Osteocyte (in vitro differentiated cells): ENCODE measurements at regions not wholly inside any gene's neighbourhood (a gene's known extent, or its start where the extent isn't known, plus 50 kb on each side); places are given as distances from the start of the nearest gene placed in this dataset.

Experiments
- DNase-seq: peaks from one replicate; pipeline ENCODE4 v3.0.0; 2021; ENCODE audit warnings: mixed read lengths; ENCODE audit not compliant: unreplicated experiment; ENCODE audit errors: extremely low spot score
- H3K27ac Mint-ChIP-seq: one replicate; pipeline ENCODE4 v1.8.0; 2021; ENCODE audit warnings: mild to moderate bottlenecking, mixed read lengths; ENCODE audit not compliant: unreplicated experiment
- H3K27me3 Mint-ChIP-seq: one replicate; pipeline ENCODE4 v1.8.0; 2021; ENCODE audit warnings: mixed read lengths; ENCODE audit not compliant: unreplicated experiment
- H3K36me3 Mint-ChIP-seq: one replicate; pipeline ENCODE4 v1.8.0; 2021; ENCODE audit warnings: mixed read lengths; ENCODE audit not compliant: unreplicated experiment
- H3K4me1 Mint-ChIP-seq: one replicate; pipeline ENCODE4 v1.8.0; 2021; ENCODE audit warnings: mixed read lengths; ENCODE audit not compliant: unreplicated experiment
- H3K4me3 Mint-ChIP-seq: one replicate; pipeline ENCODE4 v1.8.0; 2021; ENCODE audit warnings: mild to moderate bottlenecking, moderate library complexity, mixed read lengths; ENCODE audit not compliant: unreplicated experiment
- H3K9me3 Mint-ChIP-seq: one replicate; pipeline ENCODE4 v1.8.0; 2021; ENCODE audit warnings: mixed read lengths; ENCODE audit not compliant: unreplicated experiment
- TF ChIP-seq, protein P1 (sequence below): fragments of 200-600 bp; sonication (generic); IDR thresholded peaks from 2 replicates; pipeline ENCODE4 v1.5.0; 2021; ENCODE audit warnings: antibody characterized with exemption, mild to moderate bottlenecking, moderate library complexity

DNA sequence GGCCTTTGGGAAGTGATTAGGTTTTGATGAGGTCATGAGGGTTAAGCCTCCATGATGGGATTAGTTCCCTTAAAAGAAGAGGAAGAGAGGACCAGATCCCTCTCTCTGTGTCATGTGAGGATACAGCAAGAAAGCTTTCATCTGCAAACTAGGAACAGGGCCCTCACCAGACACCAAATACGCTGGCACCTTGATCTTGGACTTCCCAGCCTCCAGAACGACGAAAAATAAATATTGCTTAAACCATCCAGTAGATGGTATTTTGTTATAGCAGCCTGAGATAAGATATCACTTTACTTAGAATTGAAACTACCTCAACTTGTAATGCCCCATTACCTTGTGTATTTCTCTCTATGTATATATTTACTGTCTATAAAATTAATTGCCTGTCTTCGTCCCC, 65.4 kb upstream of the NNAT start:
- H3K4me3 Mint-ChIP-seq = no peak overlapping the region
- H3K27me3 Mint-ChIP-seq = peaks cover 32% of the 10 kb centered on the region
- TF ChIP-seq, protein P1, sequence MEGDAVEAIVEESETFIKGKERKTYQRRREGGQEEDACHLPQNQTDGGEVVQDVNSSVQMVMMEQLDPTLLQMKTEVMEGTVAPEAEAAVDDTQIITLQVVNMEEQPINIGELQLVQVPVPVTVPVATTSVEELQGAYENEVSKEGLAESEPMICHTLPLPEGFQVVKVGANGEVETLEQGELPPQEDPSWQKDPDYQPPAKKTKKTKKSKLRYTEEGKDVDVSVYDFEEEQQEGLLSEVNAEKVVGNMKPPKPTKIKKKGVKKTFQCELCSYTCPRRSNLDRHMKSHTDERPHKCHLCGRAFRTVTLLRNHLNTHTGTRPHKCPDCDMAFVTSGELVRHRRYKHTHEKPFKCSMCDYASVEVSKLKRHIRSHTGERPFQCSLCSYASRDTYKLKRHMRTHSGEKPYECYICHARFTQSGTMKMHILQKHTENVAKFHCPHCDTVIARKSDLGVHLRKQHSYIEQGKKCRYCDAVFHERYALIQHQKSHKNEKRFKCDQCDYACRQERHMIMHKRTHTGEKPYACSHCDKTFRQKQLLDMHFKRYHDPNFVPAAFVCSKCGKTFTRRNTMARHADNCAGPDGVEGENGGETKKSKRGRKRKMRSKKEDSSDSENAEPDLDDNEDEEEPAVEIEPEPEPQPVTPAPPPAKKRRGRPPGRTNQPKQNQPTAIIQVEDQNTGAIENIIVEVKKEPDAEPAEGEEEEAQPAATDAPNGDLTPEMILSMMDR = no peak
- no peaks in the 10 kb centered on the region for H3K36me3 Mint-ChIP-seq
- peaks cover 33% of the 10 kb centered on the region for H3K9me3 Mint-ChIP-seq
- no peaks in the 10 kb centered on the region for H3K4me1 Mint-ChIP-seq
- no peak for DNase-seq
- no peak overlapping the region for H3K27ac Mint-ChIP-seq

DNA sequence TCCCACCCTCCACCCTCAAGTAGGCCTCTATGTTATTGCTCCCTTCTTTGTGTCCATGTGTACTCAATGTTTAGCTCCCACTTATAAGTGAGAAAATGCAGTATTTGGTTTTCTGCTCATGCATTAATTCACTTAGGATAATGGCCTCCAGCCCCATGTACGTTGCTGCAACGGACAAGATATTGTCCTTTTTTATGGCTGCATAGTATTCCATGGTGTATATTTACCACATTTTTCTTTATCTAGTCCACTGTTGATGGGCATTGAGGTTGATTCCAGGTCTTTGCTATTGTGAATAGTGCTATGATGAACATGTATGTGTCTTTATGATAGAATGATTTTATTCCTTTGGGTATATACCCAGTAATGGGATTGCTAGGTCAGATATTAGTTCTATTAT, 64.1 kb upstream of the NNAT start:
- Mint-ChIP-seq H3K4me3 (no peak overlapping the region), H3K4me1 (no peaks in the 10 kb centered on the region), H3K36me3 (no peaks in the 10 kb centered on the region), H3K27ac (no peak overlapping the region), H3K27me3 (peaks cover 36% of the 10 kb centered on the region), H3K9me3 (peaks cover 33% of the 10 kb centered on the region)
- DNase-seq = no peak
- TF ChIP-seq, protein P1 = no peak

DNA sequence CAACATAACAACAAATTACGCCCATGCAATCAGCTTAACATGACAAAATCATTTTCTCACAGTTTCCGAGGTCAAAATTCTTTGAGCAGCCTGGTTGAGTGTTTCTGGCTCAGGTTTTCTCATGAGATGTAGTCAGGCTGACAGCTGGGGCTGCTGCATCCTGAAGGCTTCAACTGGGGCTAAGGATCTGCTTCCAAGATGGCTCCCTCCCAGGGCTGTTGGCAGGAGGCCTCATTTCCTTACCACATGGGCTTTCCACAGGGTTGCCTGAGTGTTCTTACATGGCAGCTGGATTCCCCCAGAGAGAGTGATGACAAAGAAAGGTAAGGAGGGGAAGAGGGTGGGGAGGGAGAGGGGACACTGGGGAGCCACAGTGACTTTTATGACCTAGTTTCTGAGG, 63.1 kb upstream of the NNAT start:
- Mint-ChIP-seq H3K4me3 (no peak overlapping the region), H3K27ac (no peak overlapping the region), H3K27me3 (peaks cover 43% of the 10 kb centered on the region), H3K36me3 (no peaks in the 10 kb centered on the region), H3K9me3 (peaks cover 33% of the 10 kb centered on the region), H3K4me1 (no peaks in the 10 kb centered on the region)
- DNase-seq = no peak
- TF ChIP-seq, protein P1 = no peak

DNA sequence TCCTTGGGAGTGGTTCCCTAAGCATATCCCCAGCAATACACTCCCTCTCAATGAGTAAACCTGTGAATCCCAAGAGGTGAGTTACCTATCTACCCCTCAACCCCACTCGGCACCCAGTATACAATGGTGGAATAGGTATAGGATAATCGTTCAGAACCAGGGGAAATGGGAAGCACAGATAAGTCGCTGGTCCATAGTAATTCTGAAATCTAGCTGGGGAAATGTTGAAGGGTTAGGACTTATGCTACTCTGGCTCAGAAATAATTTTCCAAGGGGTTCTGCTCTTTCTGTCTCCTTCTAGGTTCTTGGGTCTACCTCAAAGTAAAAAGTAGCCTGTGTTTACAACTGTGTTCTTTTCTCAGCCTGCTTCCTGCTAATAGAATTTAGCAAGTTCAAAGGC, 62.3 kb upstream of the NNAT start:
- H3K36me3 Mint-ChIP-seq = no peaks in the 10 kb centered on the region
- peaks cover 38% of the 10 kb centered on the region for H3K27me3 Mint-ChIP-seq
- H3K27ac Mint-ChIP-seq = no peak overlapping the region
- no peak overlapping the region for H3K4me3 Mint-ChIP-seq
- no peak for DNase-seq
- no peaks in the 10 kb centered on the region for H3K4me1 Mint-ChIP-seq
- peaks cover 33% of the 10 kb centered on the region for H3K9me3 Mint-ChIP-seq
- TF ChIP-seq, protein P1 = no peak

DNA sequence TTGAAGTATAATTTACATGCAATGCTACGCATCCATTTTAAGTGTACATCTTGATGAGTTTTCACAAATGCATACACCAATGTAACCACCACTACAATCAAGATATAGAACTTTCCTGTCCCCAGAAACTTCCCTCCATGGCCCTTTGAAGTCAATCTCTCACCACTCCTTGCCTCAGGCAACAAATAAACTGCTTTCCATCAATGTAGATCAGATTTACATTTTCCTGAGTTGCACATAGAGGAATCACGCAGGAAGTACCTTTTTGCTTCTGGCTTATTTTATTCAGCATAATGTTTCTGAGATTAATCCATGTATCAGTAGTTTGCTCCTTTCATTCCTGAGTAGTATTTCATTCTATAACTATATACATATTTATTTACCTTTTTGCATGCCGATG, 59.6 kb upstream of the NNAT start:
- Mint-ChIP-seq H3K27ac (no peak overlapping the region), H3K4me3 (no peak overlapping the region), H3K27me3 (peaks cover 42% of the 10 kb centered on the region), H3K36me3 (no peaks in the 10 kb centered on the region), H3K4me1 (no peaks in the 10 kb centered on the region), H3K9me3 (peaks cover 19% of the 10 kb centered on the region)
- TF ChIP-seq, protein P1 = no peak
- no peak for DNase-seq
